ENCODE measurements at regions not wholly inside any gene's neighbourhood (a gene's known extent, or its start where the extent isn't known, plus 50 kb on each side); places are given as distances from the start of the nearest gene placed in this dataset.
"Not testable (repeated sequence)": the region's sequence is repeated elsewhere in the genome, so short reads cannot be mapped to it uniquely, and the experiment has no call there.

- H3K27me3 ChIP-seq (ENCODE audit: control insufficient read depth, insufficient read depth, low read length, poor library complexity, severe bottlenecking) = peaks cover 21% of the 10 kb centered on the region
- WGBS, 2 experiments = 65 to 69% methylated on average over 10 to 11 of the region's 11 CpGs
- no peaks in the 10 kb centered on the region for H3K9me3 ChIP-seq (ENCODE audit: control insufficient read depth, low read length)
- peaks cover 26% of the 10 kb centered on the region for H3K4me1 ChIP-seq (ENCODE audit: control insufficient read depth, insufficient read depth, low read length)
- H3K4me3 ChIP-seq (ENCODE audit: insufficient read depth, low read depth, low read length) = no peak overlapping the region
- H3K36me3 ChIP-seq (ENCODE audit: control insufficient read depth, insufficient read depth, low read length) = no peaks in the 10 kb centered on the region
- H3K27ac ChIP-seq (ENCODE audit: insufficient read depth, low read depth, low read length, poor library complexity, severe bottlenecking) = no peak overlapping the region
Measured at GRCh38 chr22:22060200-22061084, 77.9 kb upstream of the TOP3B start.

DNA sequence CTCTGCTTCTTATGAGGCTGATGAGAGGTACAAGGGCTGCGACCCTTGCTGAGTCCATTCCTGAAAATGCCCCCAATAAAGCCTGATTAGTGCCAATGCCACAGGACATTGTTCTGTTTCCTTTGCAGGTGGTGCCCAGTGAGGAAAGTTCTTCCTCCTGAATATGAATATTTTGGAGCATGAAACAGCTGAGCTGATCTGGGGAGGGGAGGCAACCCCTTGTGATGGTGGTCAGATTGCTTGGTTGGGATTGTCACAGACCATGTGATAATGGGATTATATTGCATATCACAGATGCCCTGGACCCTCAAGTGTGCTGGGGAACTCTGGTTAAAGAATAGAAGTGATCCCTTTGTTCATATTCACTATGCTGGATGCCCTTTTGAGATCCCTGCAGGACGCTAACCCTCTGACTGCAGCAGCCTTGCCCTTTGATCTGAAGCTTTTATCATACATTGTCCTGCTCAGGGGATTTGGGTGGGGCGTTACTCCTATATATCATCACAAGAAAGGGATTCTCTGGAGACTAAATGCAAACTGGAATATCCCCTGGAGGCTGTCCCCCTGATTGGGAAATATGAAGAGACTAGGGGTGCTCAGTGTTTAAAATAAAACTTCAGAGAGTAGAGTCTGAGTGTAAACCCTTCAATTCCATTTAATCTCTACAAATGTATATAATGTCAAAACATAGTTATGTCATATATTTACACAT lies 76.9 kb upstream of the TOP3B start:
- peaks cover 26% of the 10 kb centered on the region for H3K4me1 ChIP-seq (ENCODE audit: control insufficient read depth, insufficient read depth, low read length)
- no peak overlapping the region for H3K4me3 ChIP-seq (ENCODE audit: insufficient read depth, low read depth, low read length)
- WGBS, 2 experiments = 35 to 50% methylated on average over 2 to 3 of the region's 3 CpGs
- H3K36me3 ChIP-seq (ENCODE audit: control insufficient read depth, insufficient read depth, low read length) = no peaks in the 10 kb centered on the region
- peaks cover 11% of the 10 kb centered on the region for H3K27me3 ChIP-seq (ENCODE audit: control insufficient read depth, insufficient read depth, low read length, poor library complexity, severe bottlenecking)
- no peaks in the 10 kb centered on the region for H3K9me3 ChIP-seq (ENCODE audit: control insufficient read depth, low read length)
- H3K27ac ChIP-seq (ENCODE audit: insufficient read depth, low read depth, low read length, poor library complexity, severe bottlenecking) = no peak overlapping the region

GRCh38 chr22:22058633-22059290 lies 76.2 kb upstream of the TOP3B start:
- no peak overlapping the region for H3K27ac ChIP-seq (ENCODE audit: insufficient read depth, low read depth, low read length, poor library complexity, severe bottlenecking)
- WGBS, 2 experiments = 83 to 87% methylated on average over 4 of the region's 4 CpGs
- no peaks in the 10 kb centered on the region for H3K9me3 ChIP-seq (ENCODE audit: control insufficient read depth, low read length)
- no peak overlapping the region for H3K4me3 ChIP-seq (ENCODE audit: insufficient read depth, low read depth, low read length)
- H3K27me3 ChIP-seq (ENCODE audit: control insufficient read depth, insufficient read depth, low read length, poor library complexity, severe bottlenecking) = peaks cover 7% of the 10 kb centered on the region
- H3K4me1 ChIP-seq (ENCODE audit: control insufficient read depth, insufficient read depth, low read length) = peaks cover 26% of the 10 kb centered on the region
- H3K36me3 ChIP-seq (ENCODE audit: control insufficient read depth, insufficient read depth, low read length) = no peaks in the 10 kb centered on the region

GRCh38 chr22:22057617-22058378 lies 75.2 kb upstream of the TOP3B start:
- Histone ChIP-seq H3K27ac (ENCODE audit: insufficient read depth, low read depth, low read length, poor library complexity, severe bottlenecking) (no peak overlapping the region), H3K36me3 (ENCODE audit: control insufficient read depth, insufficient read depth, low read length) (no peaks in the 10 kb centered on the region), H3K4me1 (ENCODE audit: control insufficient read depth, insufficient read depth, low read length) (peaks cover 26% of the 10 kb centered on the region), H3K4me3 (ENCODE audit: insufficient read depth, low read depth, low read length) (no peak overlapping the region), H3K9me3 (ENCODE audit: control insufficient read depth, low read length) (no peaks in the 10 kb centered on the region), H3K27me3 (ENCODE audit: control insufficient read depth, insufficient read depth, low read length, poor library complexity, severe bottlenecking) (peaks cover 7% of the 10 kb centered on the region)
- 90% methylated on average over 5 of the region's 5 CpGs for WGBS, 2 experiments

DNA sequence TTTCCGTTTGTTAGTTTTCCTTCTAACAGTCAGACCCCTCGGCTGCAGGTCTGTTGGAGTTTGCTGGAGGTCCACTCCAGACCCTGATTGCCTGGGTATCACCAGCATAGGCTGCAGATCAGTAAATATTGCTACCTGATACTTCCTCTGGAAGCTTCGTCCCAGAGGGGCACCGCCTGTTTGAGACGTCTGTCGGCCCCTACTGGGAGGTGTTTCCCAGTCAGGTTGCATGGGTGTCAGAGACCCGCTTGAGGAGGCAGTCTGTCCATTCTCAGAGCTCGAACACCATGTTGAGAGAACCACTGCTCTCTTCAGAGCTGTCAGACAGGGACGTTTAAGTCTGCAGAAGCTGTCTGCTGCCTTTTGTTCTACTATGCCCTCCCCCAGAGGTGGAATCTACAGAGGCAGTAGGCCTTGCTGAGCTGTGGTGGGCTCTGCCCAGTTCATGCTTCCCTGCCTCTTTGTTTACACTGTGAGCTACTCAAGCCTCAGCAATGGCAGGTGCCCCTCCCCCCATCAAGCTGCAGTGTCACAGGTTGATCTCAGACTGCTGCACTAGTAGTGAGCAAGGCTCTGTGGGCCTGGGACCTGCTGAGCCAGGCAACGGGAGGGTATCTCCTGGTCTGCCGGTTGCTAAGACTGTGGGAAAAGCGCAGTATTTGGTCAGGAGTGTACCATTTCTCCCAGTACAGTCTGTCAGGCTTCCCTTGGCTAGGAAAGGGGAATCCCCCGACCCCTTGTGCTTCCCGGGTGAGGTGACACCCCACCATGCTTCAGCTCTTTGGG lies 74.4 kb upstream of the TOP3B start:
- not testable (repeated sequence) for H3K36me3 ChIP-seq (ENCODE audit: control insufficient read depth, insufficient read depth, low read length); H3K9me3 ChIP-seq (ENCODE audit: control insufficient read depth, low read length); H3K27ac ChIP-seq (ENCODE audit: insufficient read depth, low read depth, low read length, poor library complexity, severe bottlenecking); H3K27me3 ChIP-seq (ENCODE audit: control insufficient read depth, insufficient read depth, low read length, poor library complexity, severe bottlenecking); H3K4me3 ChIP-seq (ENCODE audit: insufficient read depth, low read depth, low read length)
- 64 to 67% methylated on average over 14 of the region's 14 CpGs for WGBS, 2 experiments
- peaks cover 26% of the 10 kb centered on the region for H3K4me1 ChIP-seq (ENCODE audit: control insufficient read depth, insufficient read depth, low read length)

DNA sequence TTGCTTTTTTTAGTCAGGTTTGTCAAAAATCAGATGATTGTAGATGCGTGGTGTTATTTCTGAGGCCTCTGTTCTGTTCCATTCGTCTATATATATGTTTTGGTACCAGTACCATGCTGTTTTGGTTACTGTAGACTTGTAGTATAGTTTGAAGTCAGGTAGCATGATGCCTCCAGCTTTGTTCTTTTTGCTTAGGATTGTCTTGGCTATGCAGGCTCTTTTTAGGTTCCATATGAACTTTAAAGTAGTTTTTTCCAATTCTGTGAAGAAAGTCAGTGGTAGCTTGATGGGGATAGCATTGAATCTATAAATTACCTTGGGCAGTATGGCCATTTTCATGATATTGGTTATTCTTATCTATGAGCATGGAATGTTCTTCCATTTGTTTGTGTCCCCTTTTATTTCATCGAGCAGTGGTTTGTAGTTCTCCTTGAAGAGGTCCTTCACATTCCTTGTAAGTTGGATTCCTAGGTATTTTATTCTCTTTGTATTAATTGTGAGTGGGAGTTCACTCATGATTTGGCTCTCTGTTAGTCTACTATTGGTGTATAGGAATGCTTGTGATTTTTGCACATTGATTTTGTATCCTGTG lies 70.1 kb upstream of the TOP3B start:
- H3K4me3 ChIP-seq (ENCODE audit: insufficient read depth, low read depth, low read length); H3K9me3 ChIP-seq (ENCODE audit: control insufficient read depth, low read length); H3K36me3 ChIP-seq (ENCODE audit: control insufficient read depth, insufficient read depth, low read length); H3K4me1 ChIP-seq (ENCODE audit: control insufficient read depth, insufficient read depth, low read length); H3K27ac ChIP-seq (ENCODE audit: insufficient read depth, low read depth, low read length, poor library complexity, severe bottlenecking); H3K27me3 ChIP-seq (ENCODE audit: control insufficient read depth, insufficient read depth, low read length, poor library complexity, severe bottlenecking): not testable (repeated sequence)
- 93 to 96% methylated on average over 3 of the region's 3 CpGs for WGBS, 2 experiments

- not testable (repeated sequence) for H3K36me3 ChIP-seq (ENCODE audit: control insufficient read depth, insufficient read depth, low read length); H3K9me3 ChIP-seq (ENCODE audit: control insufficient read depth, low read length); H3K27ac ChIP-seq (ENCODE audit: insufficient read depth, low read depth, low read length, poor library complexity, severe bottlenecking); H3K4me3 ChIP-seq (ENCODE audit: insufficient read depth, low read depth, low read length); H3K4me1 ChIP-seq (ENCODE audit: control insufficient read depth, insufficient read depth, low read length)
- H3K27me3 ChIP-seq (ENCODE audit: control insufficient read depth, insufficient read depth, low read length, poor library complexity, severe bottlenecking) = peaks cover 23% of the 10 kb centered on the region
- WGBS, 2 experiments = 86 to 100% methylated on average over 1 of the region's 2 CpGs
Measured at GRCh38 chr22:22051032-22051431, 68.4 kb upstream of the TOP3B start.

- Histone ChIP-seq H3K9me3 (ENCODE audit: control insufficient read depth, low read length) (no peaks in the 10 kb centered on the region), H3K4me1 (ENCODE audit: control insufficient read depth, insufficient read depth, low read length) (peaks cover 2% of the 10 kb centered on the region), H3K36me3 (ENCODE audit: control insufficient read depth, insufficient read depth, low read length) (no peaks in the 10 kb centered on the region), H3K27ac (ENCODE audit: insufficient read depth, low read depth, low read length, poor library complexity, severe bottlenecking) (no peak overlapping the region), H3K4me3 (ENCODE audit: insufficient read depth, low read depth, low read length) (no peak overlapping the region), H3K27me3 (ENCODE audit: control insufficient read depth, insufficient read depth, low read length, poor library complexity, severe bottlenecking) (peaks cover 29% of the 10 kb centered on the region)
Measured at GRCh38 chr22:22050141-22050775, 67.7 kb upstream of the TOP3B start.

- Histone ChIP-seq H3K36me3 (ENCODE audit: control insufficient read depth, insufficient read depth, low read length) (no peaks in the 10 kb centered on the region), H3K4me1 (ENCODE audit: control insufficient read depth, insufficient read depth, low read length) (peaks cover 2% of the 10 kb centered on the region), H3K4me3 (ENCODE audit: insufficient read depth, low read depth, low read length) (no peak overlapping the region), H3K27ac (ENCODE audit: insufficient read depth, low read depth, low read length, poor library complexity, severe bottlenecking) (no peak overlapping the region), H3K27me3 (ENCODE audit: control insufficient read depth, insufficient read depth, low read length, poor library complexity, severe bottlenecking) (peaks cover 30% of the 10 kb centered on the region), H3K9me3 (ENCODE audit: control insufficient read depth, low read length) (no peaks in the 10 kb centered on the region)
- WGBS, 2 experiments = no CpG with 5 or more reads among the region's 1 CpG
Measured at GRCh38 chr22:22049684-22050083, 67.1 kb upstream of the TOP3B start.
